Activated CD8-positive, alpha-beta T cell treated with anti-CD3 and anti-CD28 coated beads for 36 hours (primary cell): ENCODE measurements at regions not wholly inside any gene's neighbourhood (a gene's known extent, or its start where the extent isn't known, plus 50 kb on each side); places are given as distances from the start of the nearest gene placed in this dataset.
A peak's percentile ranks its signal among the peaks of the same experiment; 100 is the strongest.

Source experiments
- ATAC-seq: fragments of 200-7000 bp; cut with Tn5 transposase; one replicate; pipeline ENCODE4 v1.10.0; 2021; ENCODE audit warnings: mild to moderate bottlenecking, moderate library complexity
- CTCF ChIA-PET: fragments of 350-600 bp; sonication (Branson Sonifier 250); formaldehyde crosslinking; loops from one replicate; lab custom pipeline; 2021; ENCODE audit warnings: antibody characterized with exemption; lab: Charles Lee
- POLR2A ChIA-PET: fragments of 350-600 bp; sonication (Branson Sonifier 250); formaldehyde crosslinking; loops from one replicate; lab custom pipeline; 2021; ENCODE audit warnings: antibody characterized with exemption; lab: Charles Lee
- DNase-seq: peaks from one replicate; pipeline ENCODE4 v3.0.0-alpha.2; 2020
- H3K27ac Mint-ChIP-seq: one replicate; pipeline ENCODE4 v1.8.0; 2021; ENCODE audit warnings: mild to moderate bottlenecking, mixed read lengths
- H3K27me3 Mint-ChIP-seq: one replicate; pipeline ENCODE4 v1.8.0; 2021; ENCODE audit warnings: mixed read lengths
- H3K36me3 Mint-ChIP-seq: one replicate; pipeline ENCODE4 v1.8.0; 2021; ENCODE audit warnings: low read depth, mixed read lengths
- H3K4me1 Mint-ChIP-seq: one replicate; pipeline ENCODE4 v1.8.0; 2021; ENCODE audit warnings: low read depth, mixed read lengths
- H3K4me3 Mint-ChIP-seq: one replicate; pipeline ENCODE4 v1.8.0; 2021; ENCODE audit warnings: mild to moderate bottlenecking, moderate library complexity, mixed read lengths
- H3K9me3 Mint-ChIP-seq: one replicate; pipeline ENCODE4 v1.8.0; 2021; ENCODE audit warnings: mixed read lengths
- CTCF ChIP-seq: fragments of 200-600 bp; IDR thresholded peaks from one replicate; pipeline ENCODE4 v1.8.0; 2022; ENCODE audit warnings: antibody characterized with exemption, mild to moderate bottlenecking
- intact Hi-C: fragments of 100-400 bp; cut with micrococcal nuclease; formaldehyde crosslinking; loops from one replicate; pipeline ENCODE4 v1.10.0; 2022

- TF ChIP-seq CTCF, result no peak
- no peaks in the 10 kb centered on the region for H3K27me3 Mint-ChIP-seq
- no peak for DNase-seq
- no peak overlapping the region for H3K4me3 Mint-ChIP-seq
- no peaks in the 10 kb centered on the region for H3K9me3 Mint-ChIP-seq
- ChIA-PET CTCF (no interaction called here), POLR2A (no interaction called here)
- no peak for ATAC-seq
- intact Hi-C loops, result no loop called here
- H3K36me3 Mint-ChIP-seq, result no peaks in the 10 kb centered on the region
- no peaks in the 10 kb centered on the region for H3K4me1 Mint-ChIP-seq
- no peak overlapping the region for H3K27ac Mint-ChIP-seq
Measured at GRCh38 chr5:109483395-109483971, 73.7 kb upstream of the PJA2 start.

DNA sequence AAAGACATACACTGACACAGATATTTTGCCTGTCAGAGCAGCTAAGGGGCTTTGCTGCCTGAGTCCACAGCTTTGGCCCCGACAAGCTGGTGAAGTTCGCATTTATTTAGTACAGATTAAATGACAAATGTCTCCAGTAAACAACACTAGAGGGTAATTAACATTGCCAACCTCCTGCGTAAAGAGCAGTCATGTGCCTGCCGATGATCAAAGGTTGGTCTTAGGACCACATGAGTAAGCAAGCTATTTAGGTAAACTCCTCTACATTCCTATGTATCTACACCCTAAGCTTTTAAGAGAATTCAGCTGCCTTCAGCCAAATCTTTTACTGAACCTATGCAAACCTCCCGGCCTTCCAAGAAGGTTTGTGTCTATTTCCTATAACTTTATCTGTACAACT lies 73.0 kb upstream of the PJA2 start:
- CTCF ChIA-PET, result no interaction called here
- Mint-ChIP-seq H3K4me3 (no peak overlapping the region), H3K9me3 (no peaks in the 10 kb centered on the region), H3K36me3 (no peaks in the 10 kb centered on the region), H3K4me1 (no peaks in the 10 kb centered on the region), H3K27ac (no peak overlapping the region), H3K27me3 (no peaks in the 10 kb centered on the region)
- DNase-seq (no peak), ATAC-seq (no peak)
- POLR2A ChIA-PET, result interaction anchor here (0.6 kb wide), 1 partner anchor 9 kb away, joined by 3 read pairs; no protein-coding TSS in a partner anchor
- intact Hi-C loops, result no loop called here
- TF ChIP-seq CTCF, result no peak

DNA sequence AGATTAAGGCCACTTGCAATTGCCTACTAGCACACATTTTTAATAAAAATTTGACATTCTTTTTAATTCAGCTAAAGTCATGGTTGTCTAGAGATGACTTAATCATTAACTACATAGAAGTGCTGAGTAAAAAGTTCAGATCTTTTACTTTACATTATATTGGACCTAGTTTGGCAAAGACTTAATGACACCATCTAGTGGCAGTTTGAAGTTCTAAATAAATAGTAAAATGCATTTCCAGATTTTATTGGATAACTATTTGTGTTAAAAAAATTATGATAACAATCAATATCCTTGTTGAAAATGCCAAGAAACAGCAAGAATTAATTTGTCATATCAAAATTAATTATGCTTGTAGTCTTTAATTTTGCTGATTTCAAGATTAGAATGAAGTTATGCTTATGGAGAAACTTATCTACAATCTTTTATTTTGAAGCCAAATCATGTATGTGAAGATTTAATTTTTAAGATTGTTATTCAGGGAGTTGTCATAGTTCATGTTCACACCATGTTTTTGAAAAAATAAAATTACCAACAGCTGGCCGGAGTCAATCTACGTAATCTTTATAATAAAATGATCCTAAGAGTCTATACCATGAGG lies 69.6 kb upstream of the PJA2 start:
- Mint-ChIP-seq H3K4me3 (no peak overlapping the region), H3K36me3 (no peaks in the 10 kb centered on the region), H3K27ac (no peak overlapping the region), H3K9me3 (no peaks in the 10 kb centered on the region), H3K4me1 (no peaks in the 10 kb centered on the region), H3K27me3 (no peaks in the 10 kb centered on the region)
- intact Hi-C loops, result no loop called here
- TF ChIP-seq CTCF, result peak; percentile 59
- POLR2A ChIA-PET, result no interaction called here
- CTCF ChIA-PET, result interaction anchor here (0.7 to 1.2 kb wide), 4 partner anchors 102 to 837 kb away, joined by 3 to 4 read pairs (median 3); no protein-coding TSS in a partner anchor
- ATAC-seq (no peak), DNase-seq (no peak)

- no peak for DNase-seq
- ChIA-PET CTCF (interaction anchor here (1.0 to 1.2 kb wide), 3 partner anchors 102 to 837 kb away, joined by 3 to 4 read pairs (median 3); no protein-coding TSS in a partner anchor), POLR2A (no interaction called here)
- intact Hi-C loops, result no loop called here
- no peak for TF ChIP-seq CTCF
- no peak overlapping the region for H3K4me3 Mint-ChIP-seq
- no peaks in the 10 kb centered on the region for H3K36me3 Mint-ChIP-seq
- H3K4me1 Mint-ChIP-seq, result no peaks in the 10 kb centered on the region
- no peak for ATAC-seq
- H3K27me3 Mint-ChIP-seq, result no peaks in the 10 kb centered on the region
- no peaks in the 10 kb centered on the region for H3K9me3 Mint-ChIP-seq
- H3K27ac Mint-ChIP-seq, result no peak overlapping the region
Measured at GRCh38 chr5:109478830-109479229, 69.1 kb upstream of the PJA2 start.

DNA sequence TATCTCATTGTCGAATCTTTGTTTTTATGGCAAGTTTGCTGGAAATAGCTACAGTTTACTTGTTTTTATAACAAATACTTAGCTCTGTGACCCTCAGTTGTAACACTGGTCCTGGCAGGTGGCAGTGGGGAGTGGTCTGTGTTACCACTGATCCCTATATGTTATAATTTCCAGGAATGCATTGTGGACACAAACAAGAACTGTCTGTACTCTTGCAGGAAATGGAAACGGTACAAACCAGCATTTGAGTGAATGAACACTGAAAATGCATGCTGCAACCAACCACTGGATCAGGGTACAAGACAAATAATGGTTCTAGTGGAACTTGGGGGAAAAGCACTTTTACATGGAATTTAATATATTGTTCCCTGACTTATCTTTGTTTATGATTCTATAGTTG lies 66.5 kb upstream of the PJA2 start:
- no peaks in the 10 kb centered on the region for H3K9me3 Mint-ChIP-seq
- H3K4me3 Mint-ChIP-seq, result no peak overlapping the region
- no peaks in the 10 kb centered on the region for H3K4me1 Mint-ChIP-seq
- ChIA-PET POLR2A (no interaction called here), CTCF (no interaction called here)
- H3K27me3 Mint-ChIP-seq, result peaks cover 3% of the 10 kb centered on the region
- H3K36me3 Mint-ChIP-seq, result no peaks in the 10 kb centered on the region
- DNase-seq (no peak), ATAC-seq (no peak)
- TF ChIP-seq CTCF, result no peak
- intact Hi-C loops, result no loop called here
- no peak overlapping the region for H3K27ac Mint-ChIP-seq
